CD4-positive, alpha-beta T cell (primary cell): ENCODE measurements at regions not wholly inside any gene's neighbourhood (a gene's known extent, or its start where the extent isn't known, plus 50 kb on each side); places are given as distances from the start of the nearest gene placed in this dataset.

Experiments used
- ATAC-seq: fragments of 200-7000 bp; cut with Tn5 transposase; one replicate; pipeline ENCODE4 v1.10.0; 2022; ENCODE audit warnings: mild to moderate bottlenecking; ENCODE audit not compliant: poor library complexity
- CTCF ChIA-PET: fragments of 350-600 bp; sonication (Branson Sonifier 250); formaldehyde crosslinking; loops from one replicate; lab custom pipeline; 2021; ENCODE audit warnings: antibody characterized with exemption, inconsistent platforms; lab: Charles Lee
- POLR2A ChIA-PET: fragments of 350-600 bp; sonication (Branson Sonifier 250); formaldehyde crosslinking; loops from one replicate; lab custom pipeline; 2021; ENCODE audit warnings: antibody characterized with exemption, inconsistent platforms; lab: Charles Lee
- DNase-seq, 14 experiments: peaks; one replicate each; pipeline ENCODE4 v3.0.0-alpha.2; 2013 to 2020; ENCODE audit warnings: mixed read lengths in 2 of 14
- H3K27ac ChIP-seq, 2 donors: one replicate each; pipeline versions ENCODE4 v1.5.1 to v1.7.0; 2013; ENCODE audit warnings: low read length in 2 of 2, low read depth in 1 of 2, mild to moderate bottlenecking in 1 of 2
- H3K27me3 ChIP-seq, 2 experiments: 1 replicate in 1 of 2; 2 replicates in 1 of 2; pipeline versions ENCODE4 v1.6.1 to v1.7.0; 2013; ENCODE audit warnings: low read length in 2 of 2, control low read depth in 1 of 2, mild to moderate bottlenecking in 1 of 2, moderate library complexity in 1 of 2; ENCODE audit not compliant: insufficient read depth in 2 of 2, control insufficient read depth in 1 of 2
- H3K36me3 ChIP-seq: one replicate; pipeline ENCODE4 v1.6.1; 2013; ENCODE audit warnings: low read length, control low read depth; ENCODE audit not compliant: insufficient read depth
- H3K4me1 ChIP-seq: one replicate; pipeline ENCODE4 v1.6.1; 2013; ENCODE audit warnings: low read length, control low read depth; ENCODE audit not compliant: insufficient read depth
- H3K4me3 ChIP-seq: one replicate; pipeline ENCODE4 v1.5.1; 2013; ENCODE audit warnings: mild to moderate bottlenecking, low read length, moderate library complexity
- H3K9me3 ChIP-seq, 2 experiments: 1 replicate in 1 of 2; 2 replicates in 1 of 2; pipeline versions ENCODE4 v1.6.1 to v1.7.0; 2013; ENCODE audit warnings: low read length in 2 of 2, mild to moderate bottlenecking in 2 of 2, control low read depth in 1 of 2, moderate library complexity in 1 of 2; ENCODE audit not compliant: control insufficient read depth in 1 of 2, insufficient read depth in 1 of 2
- H3K27ac Mint-ChIP-seq: one replicate; pipeline ENCODE4 v1.8.0; 2020; ENCODE audit warnings: mixed read lengths
- H3K27me3 Mint-ChIP-seq: one replicate; pipeline ENCODE4 v1.8.0; 2021; ENCODE audit warnings: mixed read lengths
- H3K36me3 Mint-ChIP-seq: one replicate; pipeline ENCODE4 v1.8.0; 2021; ENCODE audit warnings: low read depth, mixed read lengths
- H3K4me1 Mint-ChIP-seq: one replicate; pipeline ENCODE4 v1.8.0; 2021; ENCODE audit warnings: low read depth, mixed read lengths
- H3K4me3 Mint-ChIP-seq: one replicate; pipeline ENCODE4 v1.8.0; 2020; ENCODE audit warnings: mild to moderate bottlenecking, mixed read lengths
- H3K9me3 Mint-ChIP-seq: one replicate; pipeline ENCODE4 v1.8.0; 2020; ENCODE audit warnings: mixed read lengths
- CTCF ChIP-seq: fragments of 200-600 bp; IDR thresholded peaks from one replicate; pipeline ENCODE4 v1.8.0; 2022; ENCODE audit warnings: antibody characterized with exemption, mild to moderate bottlenecking
- intact Hi-C, 2 experiments: fragments of 100-400 bp; cut with DNase I in 1 of 2; cut with micrococcal nuclease in 1 of 2; formaldehyde crosslinking; loops; one replicate each; pipeline versions ENCODE4 v1.15.1 to v1.9.0; 2023 to 2025; cut with DNase I, micrococcal nuclease

- intact Hi-C loops, result no loop called here
- ChIA-PET CTCF (interaction anchor here (1.2 kb wide), 1 partner anchor 8 kb away, joined by 3 read pairs; no protein-coding TSS in a partner anchor), POLR2A (interaction anchor here (1.2 kb wide), 1 partner anchor 110 kb away, joined by 4 read pairs; no protein-coding TSS in a partner anchor)
- H3K4me1 Mint-ChIP-seq, result no peaks in the 10 kb centered on the region
- Histone ChIP-seq H3K9me3 (no peaks in the 10 kb centered on the region), H3K27ac (no peak overlapping the region), H3K4me1 (no peaks in the 10 kb centered on the region), H3K4me3 (no peak overlapping the region), H3K27me3 (no peaks in the 10 kb centered on the region), H3K36me3 (no peaks in the 10 kb centered on the region)
- TF ChIP-seq CTCF, result no peak
- DNase-seq (no peak), ATAC-seq (no peak)
- H3K4me3 Mint-ChIP-seq, result no peak overlapping the region
- no peaks in the 10 kb centered on the region for H3K36me3 Mint-ChIP-seq
- no peak overlapping the region for H3K27ac Mint-ChIP-seq
- H3K27me3 Mint-ChIP-seq, result no peaks in the 10 kb centered on the region
- no peaks in the 10 kb centered on the region for H3K9me3 Mint-ChIP-seq
These were observed 111.0 kb upstream of the RAP2B start for GRCh38 chr3:153050978-153051377.

- ATAC-seq, result no peak
- Mint-ChIP-seq H3K27me3 (no peaks in the 10 kb centered on the region), H3K4me1 (no peaks in the 10 kb centered on the region), H3K9me3 (no peaks in the 10 kb centered on the region), H3K36me3 (no peaks in the 10 kb centered on the region), H3K4me3 (no peak overlapping the region), H3K27ac (no peak overlapping the region)
- DNase-seq, result no peak
- H3K36me3 ChIP-seq, result no peaks in the 10 kb centered on the region
- ChIA-PET CTCF (interaction anchor here (1.2 kb wide), 1 partner anchor 8 kb away, joined by 3 read pairs; no protein-coding TSS in a partner anchor), POLR2A (interaction anchor here (1.2 kb wide), 1 partner anchor 110 kb away, joined by 4 read pairs; no protein-coding TSS in a partner anchor)
- no peak overlapping the region for H3K27ac ChIP-seq
- TF ChIP-seq CTCF, result no peak
- H3K4me1 ChIP-seq, result no peaks in the 10 kb centered on the region
- no peaks in the 10 kb centered on the region for H3K27me3 ChIP-seq
- no peaks in the 10 kb centered on the region for H3K9me3 ChIP-seq
- intact Hi-C loops, result no loop called here
- no peak overlapping the region for H3K4me3 ChIP-seq
These were observed 110.5 kb upstream of the RAP2B start for GRCh38 chr3:153051427-153052095.

- Histone ChIP-seq H3K27me3 (no peaks in the 10 kb centered on the region), H3K27ac (no peak overlapping the region), H3K4me1 (no peaks in the 10 kb centered on the region), H3K9me3 (no peaks in the 10 kb centered on the region), H3K36me3 (no peaks in the 10 kb centered on the region), H3K4me3 (no peak overlapping the region)
- H3K9me3 Mint-ChIP-seq, result no peaks in the 10 kb centered on the region
- no peak for TF ChIP-seq CTCF
- ATAC-seq (no peak), DNase-seq (no peak)
- CTCF ChIA-PET, result interaction anchor here (1.2 kb wide), 1 partner anchor 9 kb away, joined by 3 read pairs; no protein-coding TSS in a partner anchor
- H3K4me1 Mint-ChIP-seq, result no peaks in the 10 kb centered on the region
- H3K27me3 Mint-ChIP-seq, result no peaks in the 10 kb centered on the region
- POLR2A ChIA-PET, result interaction anchor here (1.2 kb wide), 1 partner anchor 109 kb away, joined by 4 read pairs; no protein-coding TSS in a partner anchor
- H3K36me3 Mint-ChIP-seq, result no peaks in the 10 kb centered on the region
- H3K27ac Mint-ChIP-seq, result no peak overlapping the region
- intact Hi-C loops, result no loop called here
- no peak overlapping the region for H3K4me3 Mint-ChIP-seq
These were observed 109.9 kb upstream of the RAP2B start for GRCh38 chr3:153052096-153052460.
